ENCODE measurements at regions not wholly inside any gene's neighbourhood (a gene's known extent, or its start where the extent isn't known, plus 50 kb on each side); places are given as distances from the start of the nearest gene placed in this dataset.
"Not testable (repeated sequence)": the region's sequence is repeated elsewhere in the genome, so short reads cannot be mapped to it uniquely, and the experiment has no call there.

GRCh38 chr6:169406804-169407203 lies 153.2 kb upstream of the THBS2 start:
- DNase-seq: no peak

- DNase-seq: no peak
These were observed 152.4 kb upstream of the THBS2 start for GRCh38 chr6:169406034-169406433.

GRCh38 chr6:169404828-169405227 lies 151.2 kb upstream of the THBS2 start:
- no peak for DNase-seq

- DNase-seq: no peak
These were observed 144.9 kb upstream of the THBS2 start for GRCh38 chr6:169398342-169399105.

GRCh38 chr6:169397684-169398083 lies 144.0 kb upstream of the THBS2 start:
- no peak for DNase-seq

GRCh38 chr6:169396554-169397163 lies 143.0 kb upstream of the THBS2 start:
- no peak for DNase-seq

GRCh38 chr6:169396009-169396539 lies 142.4 kb upstream of the THBS2 start:
- DNase-seq: not testable (repeated sequence)

- no peak for DNase-seq
These were observed 141.6 kb upstream of the THBS2 start for GRCh38 chr6:169395080-169395805.

- DNase-seq: no peak
These were observed 140.1 kb upstream of the THBS2 start for GRCh38 chr6:169393753-169394152.

GRCh38 chr6:169391473-169392071 lies 137.9 kb upstream of the THBS2 start:
- DNase-seq: no peak

GRCh38 chr6:169388395-169389166 lies 134.9 kb upstream of the THBS2 start:
- no peak for DNase-seq

GRCh38 chr6:169387809-169388383 lies 134.2 kb upstream of the THBS2 start:
- DNase-seq: no peak

- peak; percentile 90 for DNase-seq
These were observed 132.9 kb upstream of the THBS2 start for GRCh38 chr6:169386411-169387057.

GRCh38 chr6:169385237-169385880 lies 131.7 kb upstream of the THBS2 start:
- no peak for DNase-seq

- DNase-seq: no peak
These were observed 130.6 kb upstream of the THBS2 start for GRCh38 chr6:169384291-169384690.

- DNase-seq: no peak
These were observed 129.6 kb upstream of the THBS2 start for GRCh38 chr6:169383265-169383664.

- no peak for DNase-seq
These were observed 129.1 kb upstream of the THBS2 start for GRCh38 chr6:169382735-169383134.

- no peak for DNase-seq
These were observed 128.3 kb upstream of the THBS2 start for GRCh38 chr6:169381988-169382387.

- DNase-seq: no peak
These were observed 126.8 kb upstream of the THBS2 start for GRCh38 chr6:169380493-169380892.

- DNase-seq: no peak
These were observed 125.9 kb upstream of the THBS2 start for GRCh38 chr6:169379495-169380070.

All from EL (cell line).